ENCODE measurements at regions not wholly inside any gene's neighbourhood (a gene's known extent, or its start where the extent isn't known, plus 50 kb on each side); places are given as distances from the start of the nearest gene placed in this dataset.

DNA sequence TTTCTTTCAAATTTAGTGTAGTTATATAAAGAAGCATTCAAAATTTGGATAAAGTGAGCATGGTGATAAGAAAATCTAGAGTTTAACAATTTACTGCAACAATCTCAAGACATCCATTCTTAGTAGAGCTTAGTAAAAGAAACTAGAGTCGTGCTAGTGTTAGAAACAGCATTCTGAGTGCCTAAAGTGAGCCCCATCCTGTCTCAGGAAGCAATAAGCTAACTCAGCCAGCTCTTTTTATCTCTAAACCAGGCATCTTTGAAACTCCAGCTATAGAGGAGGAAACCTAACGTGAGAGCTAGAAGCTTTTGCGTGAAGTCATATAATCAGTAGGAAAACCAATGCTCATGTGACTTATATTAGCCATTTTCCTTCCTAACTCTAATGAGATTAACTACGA, 1187.1 kb upstream of the EPHA6 start:
- Histone ChIP-seq H3K27me3 (ENCODE audit: control insufficient read depth in 3 of 3, insufficient read depth in 3 of 3, low read length in 2 of 3) (no peaks in the 10 kb centered on the region), H3K4me1 (ENCODE audit: control insufficient read depth in 5 of 5, insufficient read depth in 5 of 5, low read length in 5 of 5) (no peaks in the 10 kb centered on the region), H3K9ac (ENCODE audit: insufficient read depth in 1 of 2, low read length in 2 of 2) (no peak overlapping the region), H3K36me3 (ENCODE audit: control insufficient read depth in 4 of 4, insufficient read depth in 4 of 4, low read length in 4 of 4) (no peaks in the 10 kb centered on the region), H3K9me3 (ENCODE audit: control insufficient read depth in 4 of 4, insufficient read depth in 3 of 4, low read length in 3 of 4) (no peaks in the 10 kb centered on the region), H3K27ac (ENCODE audit: low read depth in 1 of 2, low read length in 1 of 2) (no peak overlapping the region), H3K4me3 (no peak overlapping the region)
- DNase-seq: no peak
- no peak for ATAC-seq (ENCODE audit: insufficient read depth, low FRiP score)
- 40 to 56% methylated on average over 4 of the region's 4 CpGs for WGBS, 2 donors
- TF ChIP-seq, protein P1, sequence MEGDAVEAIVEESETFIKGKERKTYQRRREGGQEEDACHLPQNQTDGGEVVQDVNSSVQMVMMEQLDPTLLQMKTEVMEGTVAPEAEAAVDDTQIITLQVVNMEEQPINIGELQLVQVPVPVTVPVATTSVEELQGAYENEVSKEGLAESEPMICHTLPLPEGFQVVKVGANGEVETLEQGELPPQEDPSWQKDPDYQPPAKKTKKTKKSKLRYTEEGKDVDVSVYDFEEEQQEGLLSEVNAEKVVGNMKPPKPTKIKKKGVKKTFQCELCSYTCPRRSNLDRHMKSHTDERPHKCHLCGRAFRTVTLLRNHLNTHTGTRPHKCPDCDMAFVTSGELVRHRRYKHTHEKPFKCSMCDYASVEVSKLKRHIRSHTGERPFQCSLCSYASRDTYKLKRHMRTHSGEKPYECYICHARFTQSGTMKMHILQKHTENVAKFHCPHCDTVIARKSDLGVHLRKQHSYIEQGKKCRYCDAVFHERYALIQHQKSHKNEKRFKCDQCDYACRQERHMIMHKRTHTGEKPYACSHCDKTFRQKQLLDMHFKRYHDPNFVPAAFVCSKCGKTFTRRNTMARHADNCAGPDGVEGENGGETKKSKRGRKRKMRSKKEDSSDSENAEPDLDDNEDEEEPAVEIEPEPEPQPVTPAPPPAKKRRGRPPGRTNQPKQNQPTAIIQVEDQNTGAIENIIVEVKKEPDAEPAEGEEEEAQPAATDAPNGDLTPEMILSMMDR (IDR thresholded peaks at IDR 0.05; ENCODE audit: control extremely low read depth, extremely low read depth): no peak

DNA sequence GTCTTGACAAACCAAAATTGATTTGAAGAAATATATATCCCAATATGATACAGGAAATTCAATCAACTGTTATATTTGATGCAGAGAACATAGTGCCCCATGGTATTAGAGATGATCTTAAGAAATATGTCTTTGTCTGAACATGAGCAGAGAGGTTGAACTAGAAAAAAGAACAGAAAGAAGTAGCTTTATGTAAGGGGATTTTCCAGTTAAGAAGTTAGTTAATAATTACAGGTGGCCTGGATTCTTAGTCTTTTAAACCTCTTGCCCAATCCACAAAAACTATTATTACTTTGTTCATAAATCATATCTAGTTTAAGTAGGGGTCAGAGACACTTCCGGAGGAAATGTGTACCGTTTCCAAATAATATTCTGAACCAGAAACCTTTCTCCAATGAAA, 1186.7 kb upstream of the EPHA6 start:
- no peak for ATAC-seq (ENCODE audit: insufficient read depth, low FRiP score)
- H3K4me3 ChIP-seq: no peak overlapping the region
- no peaks in the 10 kb centered on the region for H3K27me3 ChIP-seq (ENCODE audit: control insufficient read depth in 3 of 3, insufficient read depth in 3 of 3, low read length in 2 of 3)
- H3K27ac ChIP-seq (ENCODE audit: low read depth in 1 of 2, low read length in 1 of 2): no peak overlapping the region
- TF ChIP-seq, protein P1 (IDR thresholded peaks at IDR 0.05; ENCODE audit: control extremely low read depth, extremely low read depth): no peak
- WGBS, 2 donors: 45% methylated on average over 2 of the region's 2 CpGs
- H3K9ac ChIP-seq (ENCODE audit: insufficient read depth in 1 of 2, low read length in 2 of 2): no peak overlapping the region
- no peaks in the 10 kb centered on the region for H3K36me3 ChIP-seq (ENCODE audit: control insufficient read depth in 4 of 4, insufficient read depth in 4 of 4, low read length in 4 of 4)
- no peaks in the 10 kb centered on the region for H3K4me1 ChIP-seq (ENCODE audit: control insufficient read depth in 5 of 5, insufficient read depth in 5 of 5, low read length in 5 of 5)
- peak in 1 of 3 donors; percentile 1 for DNase-seq
- H3K9me3 ChIP-seq (ENCODE audit: control insufficient read depth in 4 of 4, insufficient read depth in 3 of 4, low read length in 3 of 4): no peaks in the 10 kb centered on the region

DNA sequence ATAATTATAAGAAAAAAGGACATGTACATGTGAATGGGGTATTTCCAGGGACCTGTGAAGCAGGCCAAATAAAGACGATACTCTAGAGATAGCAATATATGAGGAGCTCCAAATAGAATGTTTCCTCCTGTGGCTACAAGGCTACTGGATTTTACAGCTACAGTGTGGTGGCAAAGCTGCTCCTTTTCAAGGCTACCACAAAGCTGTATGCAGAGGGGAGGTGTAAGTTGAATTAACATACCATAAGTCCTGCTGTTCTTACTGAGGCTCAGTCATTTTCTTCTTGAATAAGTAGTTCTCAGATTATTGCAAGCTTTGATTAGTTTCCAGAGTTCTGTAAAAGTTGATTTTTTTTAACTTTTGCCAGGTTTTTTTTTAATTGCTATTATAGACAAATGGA, 1184.6 kb upstream of the EPHA6 start:
- Histone ChIP-seq H3K9me3 (ENCODE audit: control insufficient read depth in 4 of 4, insufficient read depth in 3 of 4, low read length in 3 of 4) (no peaks in the 10 kb centered on the region), H3K27ac (ENCODE audit: low read depth in 1 of 2, low read length in 1 of 2) (no peak overlapping the region), H3K4me3 (no peak overlapping the region), H3K36me3 (ENCODE audit: control insufficient read depth in 4 of 4, insufficient read depth in 4 of 4, low read length in 4 of 4) (no peaks in the 10 kb centered on the region), H3K4me1 (ENCODE audit: control insufficient read depth in 5 of 5, insufficient read depth in 5 of 5, low read length in 5 of 5) (no peaks in the 10 kb centered on the region), H3K9ac (ENCODE audit: insufficient read depth in 1 of 2, low read length in 2 of 2) (no peak overlapping the region), H3K27me3 (ENCODE audit: control insufficient read depth in 3 of 3, insufficient read depth in 3 of 3, low read length in 2 of 3) (no peaks in the 10 kb centered on the region)
- DNase-seq (no peak), ATAC-seq (ENCODE audit: insufficient read depth, low FRiP score) (no peak)
- WGBS, 2 donors: 80 to 83% methylated on average over 1 of the region's 1 CpG
- TF ChIP-seq, protein P1 (IDR thresholded peaks at IDR 0.05; ENCODE audit: control extremely low read depth, extremely low read depth): no peak

DNA sequence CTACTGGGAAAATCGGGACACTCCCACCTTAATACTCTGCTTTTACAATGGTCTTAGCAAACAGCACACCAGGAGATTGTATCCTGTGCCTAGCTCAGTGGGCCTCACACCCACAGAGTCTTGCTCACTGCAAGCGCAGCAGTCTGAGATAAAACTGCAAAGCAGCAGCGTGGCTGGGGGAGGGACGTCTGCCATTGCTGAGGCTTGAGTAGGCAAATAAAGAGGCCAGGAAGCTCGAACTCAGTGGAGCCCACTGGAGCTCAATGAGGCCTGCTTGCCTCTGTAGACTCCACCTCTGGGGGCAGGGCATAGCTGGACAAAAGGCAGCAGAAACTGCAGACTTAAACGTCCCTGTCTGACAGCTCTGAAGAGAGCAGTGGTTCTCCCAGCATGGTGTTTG, 1169.1 kb upstream of the EPHA6 start:
- 83 to 88% methylated on average over 6 of the region's 6 CpGs for WGBS, 2 donors
- no peak for DNase-seq
- TF ChIP-seq, protein P1 (IDR thresholded peaks at IDR 0.05; ENCODE audit: control extremely low read depth, extremely low read depth): no peak

More for the DNA sequence above, 1169.1 kb upstream of the EPHA6 start:
- H3K27ac ChIP-seq (ENCODE audit: low read depth in 1 of 2, low read length in 1 of 2): no peak overlapping the region
- H3K9ac ChIP-seq (ENCODE audit: insufficient read depth in 1 of 2, low read length in 2 of 2): no peak overlapping the region
- no peaks in the 10 kb centered on the region for H3K27me3 ChIP-seq (ENCODE audit: control insufficient read depth in 3 of 3, insufficient read depth in 3 of 3, low read length in 2 of 3)
- peaks cover 0 to 5% (median 1%) of the 10 kb centered on the region in 4 donors for H3K9me3 ChIP-seq (ENCODE audit: control insufficient read depth in 4 of 4, insufficient read depth in 3 of 4, low read length in 3 of 4)
- H3K4me1 ChIP-seq (ENCODE audit: control insufficient read depth in 5 of 5, insufficient read depth in 5 of 5, low read length in 5 of 5): no peaks in the 10 kb centered on the region
- no peak overlapping the region for H3K4me3 ChIP-seq
- ATAC-seq (ENCODE audit: insufficient read depth, low FRiP score): no peak
- H3K36me3 ChIP-seq (ENCODE audit: control insufficient read depth in 4 of 4, insufficient read depth in 4 of 4, low read length in 4 of 4): no peaks in the 10 kb centered on the region
